ENCODE measurements at regions not wholly inside any gene's neighbourhood (a gene's known extent, or its start where the extent isn't known, plus 50 kb on each side); places are given as distances from the start of the nearest gene placed in this dataset.

GRCh38 chr2:120916446-120916845, 180.8 kb downstream of the GLI2 start:
- no peak for TF ChIP-seq CTCF (IDR thresholded peaks at IDR 0.05 in 2 of 3, conservative IDR thresholded peaks at IDR 0.05 in 1 of 3; ENCODE audit: borderline replicate concordance in 1 of 3, insufficient read depth in 1 of 3, low read depth in 2 of 3, low read length in 2 of 3)
- no peak for TF ChIP-seq RAD21 (IDR thresholded peaks at IDR 0.05; ENCODE audit: low read depth)
- TF ChIP-seq EZH2 (IDR thresholded peaks at IDR 0.05), result no peak
- no peak for TF ChIP-seq TCF7L2 (IDR thresholded peaks at IDR 0.05; ENCODE audit: borderline replicate concordance, extremely low read depth, insufficient read depth, insufficient read length)
- no peak for TF ChIP-seq YY1 (IDR thresholded peaks at IDR 0.05; ENCODE audit: extremely low read depth, insufficient replicate concordance, low read depth, low read length)
- no peak for TF ChIP-seq ZNF274 (IDR thresholded peaks at IDR 0.05; ENCODE audit: low read depth, low read length)
